HepG2 (cell line): ENCODE measurements at regions not wholly inside any gene's neighbourhood (a gene's known extent, or its start where the extent isn't known, plus 50 kb on each side); places are given as distances from the start of the nearest gene placed in this dataset.

Source experiments
- CTCF ChIP-seq: sonication (generic); formaldehyde crosslinking; IDR thresholded peaks from 2 replicates; pipeline ENCODE4 v1.5.0; 2020; ENCODE audit warnings: mild to moderate bottlenecking, missing genetic modification reagents, moderate library complexity
- EP300 ChIP-seq, 3 experiments: sonication (generic) in 1 of 3; formaldehyde crosslinking in 1 of 3; IDR thresholded peaks; 2 replicates each; pipeline versions ENCODE4 v1.5.1 to v1.6.1; 2011 to 2020; ENCODE audit warnings: low read depth in 2 of 3, low read length in 2 of 3, borderline replicate concordance in 1 of 3, improper control_type of control experiment in 1 of 3, mild to moderate bottlenecking in 1 of 3, missing genetic modification reagents in 1 of 3, moderate library complexity in 1 of 3
- FOXJ3 ChIP-seq: sonication (generic); formaldehyde crosslinking; IDR thresholded peaks from 2 replicates; pipeline ENCODE4 v1.4.0; 2020; ENCODE audit warnings: missing genetic modification reagents, mild to moderate bottlenecking, borderline replicate concordance
- MAX ChIP-seq: IDR thresholded peaks from 2 replicates; pipeline ENCODE4 v1.6.1; 2012; ENCODE audit warnings: inconsistent platforms
- TAF1 ChIP-seq: sonication (generic); formaldehyde crosslinking; IDR thresholded peaks from 2 replicates; pipeline ENCODE4 v1.4.0; 2020; ENCODE audit warnings: missing genetic modification reagents
- TBL1XR1 ChIP-seq: fragments of 150-350 bp; IDR thresholded peaks from 2 replicates; pipeline ENCODE4 v1.6.1; 2014; ENCODE audit warnings: borderline replicate concordance, low read length; ENCODE audit not compliant: partially characterized antibody
- ZNF329 ChIP-seq: sonication (generic); formaldehyde crosslinking; IDR thresholded peaks from 2 replicates; pipeline ENCODE4 v1.9.0; 2021; ENCODE audit warnings: low read depth, mild to moderate bottlenecking, missing genetic modification reagents

GRCh38 chr2:8391126-8391525 lies 290.7 kb upstream of the ID2 start:
- TF ChIP-seq CTCF (CRISPR knock-in tag) (no peak), MAX (no peak), TAF1 (CRISPR knock-in tag) (no peak), FOXJ3 (no peak), EP300 (IDR thresholded peaks at IDR 0.05; ENCODE audit: low read depth in 2 of 2, low read length in 2 of 2) (no peak), EP300 (CRISPR knock-in tag; IDR thresholded peaks at IDR 0.05; ENCODE audit: borderline replicate concordance) (no peak), ZNF329 (CRISPR knock-in tag) (no peak), TBL1XR1 (no peak)
